ENCODE measurements at regions not wholly inside any gene's neighbourhood (a gene's known extent, or its start where the extent isn't known, plus 50 kb on each side); places are given as distances from the start of the nearest gene placed in this dataset.

GRCh38 chr9:19879062-19879461, 90.2 kb upstream of the SLC24A2 start:
- H3K9me1 ChIP-seq (replicated peaks; ENCODE audit: control insufficient read depth, extremely low read depth, insufficient read depth, low read length) = no peaks in the 10 kb centered on the region
- H3K4me1 ChIP-seq (ENCODE audit: control insufficient read depth, extremely low read depth, insufficient read depth, low read length) = no peaks in the 10 kb centered on the region
- no peak for FAIRE-seq
- no peak overlapping the region for H2AFZ ChIP-seq (ENCODE audit: low read depth, low read length)
- H4K20me1 ChIP-seq (replicated peaks; ENCODE audit: control insufficient read depth, extremely low read depth, insufficient read depth, low read length) = no peaks in the 10 kb centered on the region
- H3K4me2 ChIP-seq (ENCODE audit: insufficient read depth, low read length) = no peak overlapping the region
- TF ChIP-seq MAX (IDR thresholded peaks at IDR 0.05; ENCODE audit: insufficient read depth, insufficient read length) (no peak), POLR2A (IDR thresholded peaks at IDR 0.05; ENCODE audit: low read depth, low read length) (no peak), MYC (IDR thresholded peaks at IDR 0.05; ENCODE audit: low read depth, low read length) (no peak), JUN (IDR thresholded peaks at IDR 0.05; ENCODE audit: borderline replicate concordance, insufficient read depth, insufficient read length, low read depth) (no peak), GATA2 (IDR thresholded peaks at IDR 0.05; ENCODE audit: insufficient read depth, insufficient read length, low read depth, low read length) (no peak), EZH2 (IDR thresholded peaks at IDR 0.05; ENCODE audit: borderline replicate concordance, low read depth, low read length, severe bottlenecking) (no peak), FOS (IDR thresholded peaks at IDR 0.05; ENCODE audit: borderline replicate concordance, insufficient read depth, low read length) (no peak), CTCF (IDR thresholded peaks at IDR 0.05; ENCODE audit: extremely low read depth in 1 of 2, insufficient read depth in 1 of 2, low read depth in 1 of 2, low read length in 2 of 2) (no peak), POLR2AphosphoS5 (IDR thresholded peaks at IDR 0.05; ENCODE audit: insufficient read depth, low read depth, low read length) (no peak)
- intact Hi-C loops (cut with micrococcal nuclease) = no loop called here
- no peaks in the 10 kb centered on the region for H3K9me3 ChIP-seq (replicated peaks; ENCODE audit: control insufficient read depth, insufficient read depth, low read length)
- no peak overlapping the region for H3K4me3 ChIP-seq (replicated peaks in 1 of 3; ENCODE audit: insufficient read depth in 1 of 3, low read depth in 1 of 3, low read length in 3 of 3)
- H3K9ac ChIP-seq (replicated peaks; ENCODE audit: extremely low read depth, insufficient read depth, low read length) = no peak overlapping the region
- ChIA-PET POLR2A (no interaction called here), CTCF (no interaction called here)
- H3K27ac ChIP-seq (ENCODE audit: insufficient read depth, low read depth, low read length) = no peak overlapping the region
- H3K27me3 ChIP-seq (ENCODE audit: control insufficient read depth in 2 of 2, insufficient read depth in 2 of 2, low read length in 2 of 2) = no peaks in the 10 kb centered on the region
- dilution Hi-C loops (cut with MboI; ENCODE audit: extremely low pct_ligation_motif_present, low sequenced_read_pairs) = no loop called here
- DNase-seq (ENCODE audit: low read depth, low spot score) = no peak
- H3K79me2 ChIP-seq (ENCODE audit: control insufficient read depth, insufficient read depth, low read length) = no peaks in the 10 kb centered on the region
- BruUV-seq (replicated peaks) = no TSS peak
- H3K36me3 ChIP-seq (ENCODE audit: control insufficient read depth in 2 of 2, extremely low read depth in 1 of 2, insufficient read depth in 2 of 2, low read length in 2 of 2) = no peaks in the 10 kb centered on the region

All from endothelial cell of umbilical vein (primary cell).